ENCODE measurements at regions not wholly inside any gene's neighbourhood (a gene's known extent, or its start where the extent isn't known, plus 50 kb on each side); places are given as distances from the start of the nearest gene placed in this dataset.

DNA sequence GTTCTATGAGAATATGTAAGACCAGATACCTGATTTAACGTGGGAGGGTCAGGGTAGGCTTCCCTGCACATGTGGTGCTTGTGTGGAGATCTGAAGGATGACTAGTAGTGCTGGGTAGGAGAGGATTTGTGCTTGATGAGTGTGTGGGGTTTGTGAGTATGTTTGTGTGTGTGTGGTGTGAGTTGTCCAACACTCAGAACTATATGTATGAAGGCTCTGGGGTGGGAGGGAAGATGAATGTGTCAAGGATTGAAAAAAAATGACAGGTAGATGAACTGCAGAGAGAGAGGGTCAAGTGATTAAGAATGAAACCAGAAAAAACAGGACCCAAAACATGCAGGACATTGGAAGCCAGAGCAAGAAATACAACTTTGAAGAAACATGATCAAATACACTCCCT is 154.6 kb upstream of the NR3C1 start:
- no peaks in the 10 kb centered on the region for H3K36me3 Mint-ChIP-seq (ENCODE audit: insufficient read depth in 1 of 3, low read depth in 3 of 3)

More for the DNA sequence above, 154.6 kb upstream of the NR3C1 start:
- H3K4ac ChIP-seq (ENCODE audit: low read depth, low read length), result no peak overlapping the region
- H3K27me3 ChIP-seq (ENCODE audit: insufficient read depth, low read length), result no peaks in the 10 kb centered on the region
- no peak overlapping the region for H3K4me2 ChIP-seq (ENCODE audit: insufficient read depth, insufficient read length, low read length)
- H2BK120ac ChIP-seq (ENCODE audit: low read depth, low read length, poor library complexity, severe bottlenecking), result no peak overlapping the region
- H2BK5ac ChIP-seq (ENCODE audit: insufficient read length, low read length), result no peak overlapping the region
- H3K4me1 Mint-ChIP-seq, result peaks cover 6 to 7% of the 10 kb centered on the region in 2 experiments
- no peak overlapping the region for H3K4me3 Mint-ChIP-seq
- H4K8ac ChIP-seq (replicated peaks; ENCODE audit: insufficient read length, low read depth, low read length), result no peak overlapping the region
- H3K23me2 ChIP-seq (ENCODE audit: insufficient read length, low read depth, low read length, poor library complexity, severe bottlenecking), result no peaks in the 10 kb centered on the region
- no peak overlapping the region for H2AK5ac ChIP-seq (ENCODE audit: insufficient read length, low read length)
- no peak overlapping the region for H4K91ac ChIP-seq (ENCODE audit: insufficient read length, low read depth, low read length)
- H3K9me3 ChIP-seq (ENCODE audit: control insufficient read depth, low read depth, low read length), result no peaks in the 10 kb centered on the region
- TF ChIP-seq, protein P1, sequence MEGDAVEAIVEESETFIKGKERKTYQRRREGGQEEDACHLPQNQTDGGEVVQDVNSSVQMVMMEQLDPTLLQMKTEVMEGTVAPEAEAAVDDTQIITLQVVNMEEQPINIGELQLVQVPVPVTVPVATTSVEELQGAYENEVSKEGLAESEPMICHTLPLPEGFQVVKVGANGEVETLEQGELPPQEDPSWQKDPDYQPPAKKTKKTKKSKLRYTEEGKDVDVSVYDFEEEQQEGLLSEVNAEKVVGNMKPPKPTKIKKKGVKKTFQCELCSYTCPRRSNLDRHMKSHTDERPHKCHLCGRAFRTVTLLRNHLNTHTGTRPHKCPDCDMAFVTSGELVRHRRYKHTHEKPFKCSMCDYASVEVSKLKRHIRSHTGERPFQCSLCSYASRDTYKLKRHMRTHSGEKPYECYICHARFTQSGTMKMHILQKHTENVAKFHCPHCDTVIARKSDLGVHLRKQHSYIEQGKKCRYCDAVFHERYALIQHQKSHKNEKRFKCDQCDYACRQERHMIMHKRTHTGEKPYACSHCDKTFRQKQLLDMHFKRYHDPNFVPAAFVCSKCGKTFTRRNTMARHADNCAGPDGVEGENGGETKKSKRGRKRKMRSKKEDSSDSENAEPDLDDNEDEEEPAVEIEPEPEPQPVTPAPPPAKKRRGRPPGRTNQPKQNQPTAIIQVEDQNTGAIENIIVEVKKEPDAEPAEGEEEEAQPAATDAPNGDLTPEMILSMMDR (conservative IDR thresholded peaks at IDR 0.05), result no peak
- no CpG with 5 or more reads among the region's 1 CpG for WGBS (ENCODE audit: extremely low coverage, insufficient read length, low lambda C conversion rate)
- no peak overlapping the region for H2BK15ac ChIP-seq (ENCODE audit: low read depth, low read length)
- H3K18ac ChIP-seq (ENCODE audit: insufficient read length, low read depth, low read length), result no peak overlapping the region
- H3K27ac ChIP-seq (ENCODE audit: insufficient read length, low read depth, low read length), result no peak overlapping the region
- peaks cover 2% of the 10 kb centered on the region for H3K4me1 ChIP-seq (ENCODE audit: insufficient read depth, low read length)
- no peaks in the 10 kb centered on the region for H4K20me1 ChIP-seq (ENCODE audit: control insufficient read depth, insufficient read depth, insufficient read length)
- H2BK12ac ChIP-seq (ENCODE audit: insufficient read length, low read depth, low read length), result no peak overlapping the region
- H3K27me3 Mint-ChIP-seq (ENCODE audit: low read depth), result no peaks in the 10 kb centered on the region
- no peaks in the 10 kb centered on the region for H3K79me1 ChIP-seq (ENCODE audit: insufficient read depth, low read depth, low read length, poor library complexity, severe bottlenecking)
- no peak overlapping the region for H3K14ac ChIP-seq (ENCODE audit: insufficient read depth, low read length)
- no peak for DNase-seq
- no peaks in the 10 kb centered on the region for H3K9me3 Mint-ChIP-seq
- H3K79me2 ChIP-seq (ENCODE audit: insufficient read depth, low read length), result no peaks in the 10 kb centered on the region
- no peak overlapping the region for H3K9ac ChIP-seq (ENCODE audit: extremely low read depth, insufficient read length, low read length)
- no peak overlapping the region for H2AFZ ChIP-seq (ENCODE audit: low read length)
- no peak overlapping the region for H4K5ac ChIP-seq (ENCODE audit: insufficient read length, low read depth, low read length)
- H3T11ph ChIP-seq (ENCODE audit: low read length), result no peak overlapping the region
- H2BK20ac ChIP-seq (ENCODE audit: low read depth, low read length, poor library complexity, severe bottlenecking), result no peak overlapping the region
- H3K56ac ChIP-seq (ENCODE audit: insufficient read length, low read depth, low read length), result no peak overlapping the region
- H3K23ac ChIP-seq (ENCODE audit: insufficient read length, low read depth, low read length), result no peak overlapping the region
- H3K27ac Mint-ChIP-seq, result no peak overlapping the region

Measured in H9 (cell line).